Esophagus muscularis mucosa (tissue), 3 donors: ENCODE measurements at regions not wholly inside any gene's neighbourhood (a gene's known extent, or its start where the extent isn't known, plus 50 kb on each side); places are given as distances from the start of the nearest gene placed in this dataset.

Experiments
- CTCF ChIP-seq, 3 experiments: fragments of 200-600 bp in 2 of 3; fragments of 450-650 bp in 1 of 3; sonication (generic) in 2 of 3; IDR thresholded peaks; one replicate each; pipeline ENCODE4 v1.5.1; 2017 to 2019; ENCODE audit warnings: antibody characterized with exemption in 3 of 3, mild to moderate bottlenecking in 2 of 3, moderate library complexity in 1 of 3
- POLR2A ChIP-seq: fragments of 450-650 bp; IDR thresholded peaks from one replicate; pipeline ENCODE4 v1.6.1; 2017; ENCODE audit warnings: antibody characterized with exemption, moderate library complexity, mild to moderate bottlenecking, low read depth

GRCh38 chr1:172979828-172980227, 70.9 kb downstream of the TNFSF18 start:
- TF ChIP-seq CTCF (IDR thresholded peaks at IDR 0.05) (no peak), POLR2A (no peak)
